Liver (tissue), 3 donors: ENCODE measurements at regions not wholly inside any gene's neighbourhood (a gene's known extent, or its start where the extent isn't known, plus 50 kb on each side); places are given as distances from the start of the nearest gene placed in this dataset.

Source experiments
- ATF3 ChIP-seq: IDR thresholded peaks from 2 replicates; pipeline ENCODE4 v1.6.1; 2016; ENCODE audit warnings: antibody characterized with exemption
- CTCF ChIP-seq: fragments of 150-350 bp; IDR thresholded peaks from 2 replicates; pipeline ENCODE4 v1.5.1; 2017; ENCODE audit warnings: improper control_type of control experiment, low read depth, low read length; ENCODE audit not compliant: missing input control
- EGR1 ChIP-seq, 2 donors: IDR thresholded peaks; 2 replicates each; pipeline ENCODE4 v1.6.1; 2016 to 2018; ENCODE audit warnings: antibody characterized with exemption in 2 of 2, low read depth in 2 of 2
- GABPA ChIP-seq, 2 donors: IDR thresholded peaks in 1 of 2; conservative IDR thresholded peaks in 1 of 2; 2 replicates each; pipeline ENCODE4 v1.6.1; 2016; ENCODE audit warnings: antibody characterized with exemption in 2 of 2, mild to moderate bottlenecking in 1 of 2, moderate library complexity in 1 of 2
- JUND ChIP-seq, 2 donors: IDR thresholded peaks; 2 replicates each; pipeline ENCODE4 v1.6.1; 2016; ENCODE audit warnings: antibody characterized with exemption in 2 of 2
- MAX ChIP-seq: IDR thresholded peaks from 2 replicates; pipeline ENCODE4 v1.6.1; 2016; ENCODE audit warnings: antibody characterized with exemption
- NR2F2 ChIP-seq: IDR thresholded peaks from 2 replicates; pipeline ENCODE4 v1.6.1; 2016; ENCODE audit warnings: antibody characterized with exemption
- RAD21 ChIP-seq, 2 donors: IDR thresholded peaks; 2 replicates each; pipeline ENCODE4 v1.6.1; 2016; ENCODE audit warnings: antibody characterized with exemption in 2 of 2, mild to moderate bottlenecking in 2 of 2
- REST ChIP-seq: IDR thresholded peaks from 2 replicates; pipeline ENCODE4 v1.6.1; 2016; ENCODE audit warnings: antibody characterized with exemption, mild to moderate bottlenecking
- RXRA ChIP-seq, 2 donors: IDR thresholded peaks; 2 replicates each; pipeline ENCODE4 v1.6.1; 2017 to 2018; ENCODE audit warnings: antibody characterized with exemption in 2 of 2, mild to moderate bottlenecking in 1 of 2
- SP1 ChIP-seq: IDR thresholded peaks from 2 replicates; pipeline ENCODE4 v1.6.1; 2018; ENCODE audit warnings: antibody characterized with exemption, mild to moderate bottlenecking
- TAF1 ChIP-seq: conservative IDR thresholded peaks from 2 replicates; pipeline ENCODE4 v1.6.1; 2016; ENCODE audit warnings: antibody characterized with exemption, mild to moderate bottlenecking
- YY1 ChIP-seq: IDR thresholded peaks from 2 replicates; pipeline ENCODE4 v1.6.1; 2016; ENCODE audit warnings: antibody characterized with exemption, mild to moderate bottlenecking
- ZBTB33 ChIP-seq: IDR thresholded peaks from 2 replicates; pipeline ENCODE4 v1.6.1; 2016; ENCODE audit warnings: antibody characterized with exemption
- donor health status: healthy.
- donor health status: healthy.

GRCh38 chr2:234601213-234601612 is 104.3 kb upstream of the ARL4C start:
- TF ChIP-seq CTCF, result no peak
- TF ChIP-seq MAX, result no peak
- no peak for TF ChIP-seq REST
- no peak for TF ChIP-seq RAD21 (IDR thresholded peaks at IDR 0.05)
- no peak for TF ChIP-seq ATF3
- TF ChIP-seq SP1, result no peak
- no peak for TF ChIP-seq JUND (IDR thresholded peaks at IDR 0.05)
- TF ChIP-seq GABPA (IDR thresholded peaks at IDR 0.05 in 1 of 2, conservative IDR thresholded peaks at IDR 0.05 in 1 of 2), result no peak
- no peak for TF ChIP-seq YY1
- TF ChIP-seq NR2F2, result no peak
- TF ChIP-seq TAF1, result no peak
- TF ChIP-seq RXRA (IDR thresholded peaks at IDR 0.05), result no peak
- no peak for TF ChIP-seq EGR1 (IDR thresholded peaks at IDR 0.05; ENCODE audit: low read depth in 2 of 2)
- TF ChIP-seq ZBTB33, result no peak
